ENCODE measurements at regions not wholly inside any gene's neighbourhood (a gene's known extent, or its start where the extent isn't known, plus 50 kb on each side); places are given as distances from the start of the nearest gene placed in this dataset.

DNA sequence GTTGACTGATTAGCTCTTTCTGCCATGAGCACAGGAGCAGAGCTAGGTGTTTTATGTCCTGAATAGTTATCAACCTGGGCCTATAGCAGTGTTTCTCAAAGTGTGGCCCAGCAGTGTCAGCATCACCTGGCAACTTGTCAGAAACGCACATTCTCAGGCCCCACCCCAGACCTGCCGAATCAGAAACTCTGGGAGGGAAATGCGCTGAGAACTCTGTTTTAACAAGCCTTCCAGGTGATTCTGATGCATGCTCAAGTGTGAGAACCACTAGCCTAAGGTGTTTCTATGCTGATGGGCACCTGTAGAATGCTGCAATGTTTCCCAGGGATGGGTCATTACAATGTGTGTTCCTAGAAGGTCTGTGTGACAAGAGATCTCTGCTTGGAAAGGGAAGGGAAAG is 257.5 kb downstream of the MID1IP1 start:
- H3K9me2 ChIP-seq (replicated peaks; ENCODE audit: control insufficient read depth, low read length): no peaks in the 10 kb centered on the region
- no peaks in the 10 kb centered on the region for H3K27me3 ChIP-seq (ENCODE audit: control insufficient read depth, low read length)
- H3K4me1 ChIP-seq (ENCODE audit: control insufficient read depth, low read length): no peaks in the 10 kb centered on the region
- no peaks in the 10 kb centered on the region for H3K79me2 ChIP-seq (ENCODE audit: control insufficient read depth, low read length)
- H3K4me3 ChIP-seq (ENCODE audit: low read length): no peak overlapping the region
- no peaks in the 10 kb centered on the region for H4K20me1 ChIP-seq (ENCODE audit: control insufficient read depth, insufficient read depth, low read depth, low read length)
- no peak overlapping the region for H3K4me2 ChIP-seq (ENCODE audit: low read length)
- H3F3A ChIP-seq (ENCODE audit: control insufficient read depth, insufficient read depth): no peaks in the 10 kb centered on the region
- H3K9me3 ChIP-seq (ENCODE audit: control insufficient read depth, insufficient read depth, low read length): no peaks in the 10 kb centered on the region
- TF ChIP-seq, protein P1, sequence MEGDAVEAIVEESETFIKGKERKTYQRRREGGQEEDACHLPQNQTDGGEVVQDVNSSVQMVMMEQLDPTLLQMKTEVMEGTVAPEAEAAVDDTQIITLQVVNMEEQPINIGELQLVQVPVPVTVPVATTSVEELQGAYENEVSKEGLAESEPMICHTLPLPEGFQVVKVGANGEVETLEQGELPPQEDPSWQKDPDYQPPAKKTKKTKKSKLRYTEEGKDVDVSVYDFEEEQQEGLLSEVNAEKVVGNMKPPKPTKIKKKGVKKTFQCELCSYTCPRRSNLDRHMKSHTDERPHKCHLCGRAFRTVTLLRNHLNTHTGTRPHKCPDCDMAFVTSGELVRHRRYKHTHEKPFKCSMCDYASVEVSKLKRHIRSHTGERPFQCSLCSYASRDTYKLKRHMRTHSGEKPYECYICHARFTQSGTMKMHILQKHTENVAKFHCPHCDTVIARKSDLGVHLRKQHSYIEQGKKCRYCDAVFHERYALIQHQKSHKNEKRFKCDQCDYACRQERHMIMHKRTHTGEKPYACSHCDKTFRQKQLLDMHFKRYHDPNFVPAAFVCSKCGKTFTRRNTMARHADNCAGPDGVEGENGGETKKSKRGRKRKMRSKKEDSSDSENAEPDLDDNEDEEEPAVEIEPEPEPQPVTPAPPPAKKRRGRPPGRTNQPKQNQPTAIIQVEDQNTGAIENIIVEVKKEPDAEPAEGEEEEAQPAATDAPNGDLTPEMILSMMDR (IDR thresholded peaks at IDR 0.05; ENCODE audit: low read depth, low read length, poor library complexity, severe bottlenecking): no peak
- TF ChIP-seq EZH2phosphoT487 (IDR thresholded peaks at IDR 0.05; ENCODE audit: borderline replicate concordance, low read length): no peak
- H3K27ac ChIP-seq (ENCODE audit: low read depth, low read length): no peak overlapping the region
- H3K36me3 ChIP-seq (ENCODE audit: control insufficient read depth, low read length): no peaks in the 10 kb centered on the region

DNA sequence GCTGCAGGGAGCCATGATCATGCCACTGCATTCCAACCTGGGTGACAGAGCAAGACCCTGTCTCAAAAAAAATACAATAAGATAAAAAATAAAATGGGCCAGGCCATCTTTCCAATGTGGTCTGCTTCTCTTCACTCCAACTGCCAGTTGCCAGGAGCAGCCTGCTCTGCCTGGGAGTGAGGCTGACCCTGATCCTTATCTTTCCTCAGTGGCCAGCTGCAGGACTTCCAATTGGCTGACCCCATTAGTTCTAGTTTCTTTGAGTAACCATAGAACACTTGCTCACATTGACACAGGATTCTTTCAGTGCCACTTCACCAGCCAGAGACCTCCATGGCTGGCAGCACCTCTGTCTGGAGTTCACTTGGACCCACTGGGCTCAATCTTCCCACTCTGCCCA is 258.6 kb downstream of the MID1IP1 start:
- Histone ChIP-seq H4K20me1 (ENCODE audit: control insufficient read depth, insufficient read depth, low read depth, low read length) (no peaks in the 10 kb centered on the region), H3K4me3 (ENCODE audit: low read length) (no peak overlapping the region), H3K9me2 (replicated peaks; ENCODE audit: control insufficient read depth, low read length) (no peaks in the 10 kb centered on the region), H3K4me2 (ENCODE audit: low read length) (no peak overlapping the region), H3K4me1 (ENCODE audit: control insufficient read depth, low read length) (no peaks in the 10 kb centered on the region), H3K79me2 (ENCODE audit: control insufficient read depth, low read length) (no peaks in the 10 kb centered on the region), H3F3A (ENCODE audit: control insufficient read depth, insufficient read depth) (no peaks in the 10 kb centered on the region), H3K36me3 (ENCODE audit: control insufficient read depth, low read length) (no peaks in the 10 kb centered on the region), H3K27ac (ENCODE audit: low read depth, low read length) (no peak overlapping the region), H3K9me3 (ENCODE audit: control insufficient read depth, insufficient read depth, low read length) (no peaks in the 10 kb centered on the region), H3K27me3 (ENCODE audit: control insufficient read depth, low read length) (no peaks in the 10 kb centered on the region)
- no peak for TF ChIP-seq EZH2phosphoT487 (IDR thresholded peaks at IDR 0.05; ENCODE audit: borderline replicate concordance, low read length)
- TF ChIP-seq, protein P1 (IDR thresholded peaks at IDR 0.05; ENCODE audit: low read depth, low read length, poor library complexity, severe bottlenecking): no peak

DNA sequence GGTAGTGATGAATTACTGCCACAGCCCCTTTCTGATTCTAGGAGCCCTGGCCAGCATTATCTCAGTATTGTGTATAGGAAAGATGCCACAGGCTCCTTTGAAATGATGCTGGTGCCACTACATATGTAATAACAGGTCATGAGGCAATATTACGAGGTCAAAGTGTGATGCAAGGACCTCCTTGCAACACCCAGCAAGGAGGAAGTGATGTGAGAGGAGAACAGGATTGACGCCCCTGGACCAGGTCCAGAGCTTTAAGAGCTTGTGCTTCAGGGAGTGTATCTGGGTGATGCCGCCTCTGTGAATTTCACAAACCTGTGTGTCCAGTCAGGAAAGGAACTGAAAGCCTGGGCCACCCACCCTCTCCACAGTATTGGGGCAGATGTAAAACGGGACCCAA is 261.8 kb downstream of the MID1IP1 start:
- no peak overlapping the region for H3K4me2 ChIP-seq (ENCODE audit: low read length)
- H3K4me3 ChIP-seq (ENCODE audit: low read length): no peak overlapping the region
- no peaks in the 10 kb centered on the region for H3K9me3 ChIP-seq (ENCODE audit: control insufficient read depth, insufficient read depth, low read length)
- TF ChIP-seq EZH2phosphoT487 (IDR thresholded peaks at IDR 0.05; ENCODE audit: borderline replicate concordance, low read length): no peak
- TF ChIP-seq, protein P1 (IDR thresholded peaks at IDR 0.05; ENCODE audit: low read depth, low read length, poor library complexity, severe bottlenecking): no peak
- no peaks in the 10 kb centered on the region for H3K9me2 ChIP-seq (replicated peaks; ENCODE audit: control insufficient read depth, low read length)
- no peaks in the 10 kb centered on the region for H3F3A ChIP-seq (ENCODE audit: control insufficient read depth, insufficient read depth)
- H3K79me2 ChIP-seq (ENCODE audit: control insufficient read depth, low read length): no peaks in the 10 kb centered on the region
- H3K27me3 ChIP-seq (ENCODE audit: control insufficient read depth, low read length): no peaks in the 10 kb centered on the region
- no peaks in the 10 kb centered on the region for H3K36me3 ChIP-seq (ENCODE audit: control insufficient read depth, low read length)
- H3K4me1 ChIP-seq (ENCODE audit: control insufficient read depth, low read length): no peaks in the 10 kb centered on the region
- H4K20me1 ChIP-seq (ENCODE audit: control insufficient read depth, insufficient read depth, low read depth, low read length): no peaks in the 10 kb centered on the region
- no peak overlapping the region for H3K27ac ChIP-seq (ENCODE audit: low read depth, low read length)

DNA sequence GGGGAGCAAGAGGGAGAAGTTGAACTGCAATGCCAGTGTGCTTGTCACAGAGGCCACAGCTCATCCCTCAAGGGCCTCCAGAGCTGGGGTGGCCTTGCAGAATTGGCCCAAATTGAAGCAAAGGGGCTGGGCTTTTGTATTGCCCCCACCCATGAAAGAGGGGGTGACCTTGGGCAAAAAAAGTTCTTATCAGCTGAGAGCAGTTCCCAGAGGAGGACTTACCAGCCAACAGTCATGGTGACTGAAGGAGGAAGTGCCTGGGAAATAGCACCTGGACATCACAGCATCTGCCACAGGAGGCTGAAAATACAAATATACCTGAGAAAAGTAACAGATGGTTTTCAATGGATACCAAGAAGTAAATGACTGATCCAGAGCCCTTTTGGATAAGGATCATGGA is 262.4 kb downstream of the MID1IP1 start:
- no peaks in the 10 kb centered on the region for H3K9me2 ChIP-seq (replicated peaks; ENCODE audit: control insufficient read depth, low read length)
- no peak overlapping the region for H3K27ac ChIP-seq (ENCODE audit: low read depth, low read length)

More for the DNA sequence above, 262.4 kb downstream of the MID1IP1 start:
- no peak overlapping the region for H3K4me2 ChIP-seq (ENCODE audit: low read length)
- H3K36me3 ChIP-seq (ENCODE audit: control insufficient read depth, low read length): no peaks in the 10 kb centered on the region
- H3F3A ChIP-seq (ENCODE audit: control insufficient read depth, insufficient read depth): no peaks in the 10 kb centered on the region
- no peaks in the 10 kb centered on the region for H3K9me3 ChIP-seq (ENCODE audit: control insufficient read depth, insufficient read depth, low read length)
- H3K79me2 ChIP-seq (ENCODE audit: control insufficient read depth, low read length): no peaks in the 10 kb centered on the region
- TF ChIP-seq, protein P1 (IDR thresholded peaks at IDR 0.05; ENCODE audit: low read depth, low read length, poor library complexity, severe bottlenecking): no peak
- no peak for TF ChIP-seq EZH2phosphoT487 (IDR thresholded peaks at IDR 0.05; ENCODE audit: borderline replicate concordance, low read length)
- H3K4me3 ChIP-seq (ENCODE audit: low read length): no peak overlapping the region
- no peaks in the 10 kb centered on the region for H4K20me1 ChIP-seq (ENCODE audit: control insufficient read depth, insufficient read depth, low read depth, low read length)
- H3K27me3 ChIP-seq (ENCODE audit: control insufficient read depth, low read length): no peaks in the 10 kb centered on the region
- no peaks in the 10 kb centered on the region for H3K4me1 ChIP-seq (ENCODE audit: control insufficient read depth, low read length)

Measured in DOHH2 (cell line).